RWPE2 (cell line): ENCODE measurements at regions not wholly inside any gene's neighbourhood (a gene's known extent, or its start where the extent isn't known, plus 50 kb on each side); places are given as distances from the start of the nearest gene placed in this dataset.
A peak's percentile ranks its signal among the peaks of the same experiment; 100 is the strongest.
"Not testable (repeated sequence)": the region's sequence is repeated elsewhere in the genome, so short reads cannot be mapped to it uniquely, and the experiment has no call there.

Experiments used
- ATAC-seq: fragments of 200-7000 bp; cut with Tn5 transposase; 3 replicates; pipeline ENCODE4 v1.9.1; 2021; ENCODE audit warnings: low read depth
- DNase-seq: peaks from one replicate; pipeline ENCODE4 v3.0.0-alpha.2; 2020; ENCODE audit warnings: low spot score
- H3K27ac ChIP-seq: fragments of 450-650 bp; 2 replicates; pipeline ENCODE4 v1.5.1; 2017; ENCODE audit warnings: mild to moderate bottlenecking; ENCODE audit not compliant: poor library complexity, severe bottlenecking
- H3K27me3 ChIP-seq: fragments of 250-450 bp; sonication (Bioruptor Pico); 2 replicates; pipeline ENCODE4 v1.5.1; 2021; ENCODE audit warnings: mild to moderate bottlenecking, moderate library complexity; ENCODE audit not compliant: insufficient read depth, poor library complexity, severe bottlenecking
- H3K36me3 ChIP-seq: fragments of 250-450 bp; sonication (Bioruptor Pico); 2 replicates; pipeline ENCODE4 v1.5.1; 2020; ENCODE audit warnings: low read depth, mild to moderate bottlenecking, moderate library complexity
- H3K4me1 ChIP-seq: fragments of 250-450 bp; sonication (Bioruptor Pico); 2 replicates; pipeline ENCODE4 v1.5.1; 2021; ENCODE audit warnings: mild to moderate bottlenecking, moderate library complexity; ENCODE audit not compliant: insufficient read depth, poor library complexity, severe bottlenecking
- H3K4me3 ChIP-seq: fragments of 250-450 bp; sonication (Bioruptor Pico); 2 replicates; pipeline ENCODE4 v1.5.1; 2021; ENCODE audit warnings: mild to moderate bottlenecking, moderate library complexity; ENCODE audit not compliant: severe bottlenecking
- H3K9me3 ChIP-seq: fragments of 250-450 bp; sonication (Bioruptor Pico); 2 replicates; pipeline ENCODE4 v1.5.1; 2021; ENCODE audit warnings: mild to moderate bottlenecking, moderate library complexity; ENCODE audit not compliant: severe bottlenecking
- TF ChIP-seq, protein P1 (sequence below): fragments of 450-650 bp; IDR thresholded peaks from one replicate; pipeline ENCODE4 v1.5.1; 2017; ENCODE audit warnings: mild to moderate bottlenecking, moderate library complexity; ENCODE audit not compliant: poor library complexity, severe bottlenecking

DNA sequence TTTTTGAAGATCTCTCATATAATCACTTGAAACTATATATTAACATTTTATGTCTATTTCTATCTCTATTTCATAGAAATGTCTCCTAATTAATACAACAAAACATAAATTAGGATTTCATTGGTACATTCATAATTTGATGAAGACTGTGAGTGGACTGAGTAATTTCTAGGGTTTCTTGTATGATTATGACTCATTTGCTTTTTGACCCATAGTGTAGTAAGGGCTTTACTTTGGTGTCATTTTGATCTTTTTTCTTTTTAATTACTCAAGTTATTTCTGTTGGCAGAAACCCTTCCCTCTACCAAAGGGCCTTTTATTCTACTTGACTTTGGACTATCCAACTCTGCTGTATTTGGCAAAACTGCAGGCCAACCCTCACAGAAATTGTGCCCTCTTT is 207.9 kb upstream of the MAGEB16 start:
- Histone ChIP-seq H3K36me3 (no peaks in the 10 kb centered on the region), H3K4me1 (no peaks in the 10 kb centered on the region), H3K4me3 (no peak overlapping the region), H3K27ac (no peak overlapping the region), H3K27me3 (no peaks in the 10 kb centered on the region), H3K9me3 (no peaks in the 10 kb centered on the region)
- no peak for ATAC-seq
- DNase-seq, result no peak
- TF ChIP-seq, protein P1, sequence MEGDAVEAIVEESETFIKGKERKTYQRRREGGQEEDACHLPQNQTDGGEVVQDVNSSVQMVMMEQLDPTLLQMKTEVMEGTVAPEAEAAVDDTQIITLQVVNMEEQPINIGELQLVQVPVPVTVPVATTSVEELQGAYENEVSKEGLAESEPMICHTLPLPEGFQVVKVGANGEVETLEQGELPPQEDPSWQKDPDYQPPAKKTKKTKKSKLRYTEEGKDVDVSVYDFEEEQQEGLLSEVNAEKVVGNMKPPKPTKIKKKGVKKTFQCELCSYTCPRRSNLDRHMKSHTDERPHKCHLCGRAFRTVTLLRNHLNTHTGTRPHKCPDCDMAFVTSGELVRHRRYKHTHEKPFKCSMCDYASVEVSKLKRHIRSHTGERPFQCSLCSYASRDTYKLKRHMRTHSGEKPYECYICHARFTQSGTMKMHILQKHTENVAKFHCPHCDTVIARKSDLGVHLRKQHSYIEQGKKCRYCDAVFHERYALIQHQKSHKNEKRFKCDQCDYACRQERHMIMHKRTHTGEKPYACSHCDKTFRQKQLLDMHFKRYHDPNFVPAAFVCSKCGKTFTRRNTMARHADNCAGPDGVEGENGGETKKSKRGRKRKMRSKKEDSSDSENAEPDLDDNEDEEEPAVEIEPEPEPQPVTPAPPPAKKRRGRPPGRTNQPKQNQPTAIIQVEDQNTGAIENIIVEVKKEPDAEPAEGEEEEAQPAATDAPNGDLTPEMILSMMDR, result no peak

DNA sequence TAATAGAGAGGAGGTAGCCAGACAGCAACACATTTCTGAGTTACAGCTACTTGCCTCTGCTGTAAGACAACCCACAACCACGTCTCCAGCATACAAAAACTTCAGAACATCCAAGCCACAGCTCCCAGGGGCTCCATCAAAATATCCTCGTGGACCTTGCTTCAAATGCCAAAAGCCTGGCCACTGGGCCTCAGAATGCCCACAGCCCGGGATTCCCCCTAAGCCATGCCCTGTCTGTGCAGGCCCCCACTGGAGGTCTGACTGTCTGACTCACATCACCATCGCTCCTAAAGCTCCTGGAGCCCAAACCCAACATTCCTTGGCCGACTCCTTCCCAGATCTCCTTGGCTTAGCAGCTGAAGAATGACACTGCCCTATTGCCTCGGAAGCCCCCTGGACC is 186.6 kb upstream of the MAGEB16 start:
- not testable (repeated sequence) for H3K36me3 ChIP-seq, H3K27me3 ChIP-seq, H3K9me3 ChIP-seq, ATAC-seq, H3K4me1 ChIP-seq, H3K27ac ChIP-seq, H3K4me3 ChIP-seq, DNase-seq

DNA sequence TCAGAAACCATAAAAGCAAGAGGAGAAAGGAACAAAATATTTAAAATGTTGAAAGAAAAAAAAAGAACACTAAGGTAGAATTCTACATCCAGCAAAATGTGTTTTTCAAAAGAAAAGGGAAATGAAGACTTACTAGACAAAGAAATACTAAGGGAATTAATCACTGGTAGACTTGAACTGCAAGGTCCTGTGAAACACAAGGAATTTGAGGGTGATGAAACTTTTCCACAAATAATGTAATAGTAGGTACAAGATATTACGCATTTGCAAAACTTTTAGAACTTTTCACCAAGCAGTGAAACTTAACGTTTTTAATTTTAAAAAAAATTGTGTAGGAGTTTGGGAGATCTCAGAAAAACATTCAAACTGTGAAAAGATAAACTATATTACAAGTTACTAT is 180.3 kb upstream of the MAGEB16 start:
- no peaks in the 10 kb centered on the region for H3K27me3 ChIP-seq
- TF ChIP-seq, protein P1, result no peak
- peak; percentile 57; the same call in 1 of the 3 replicates for ATAC-seq

DNA sequence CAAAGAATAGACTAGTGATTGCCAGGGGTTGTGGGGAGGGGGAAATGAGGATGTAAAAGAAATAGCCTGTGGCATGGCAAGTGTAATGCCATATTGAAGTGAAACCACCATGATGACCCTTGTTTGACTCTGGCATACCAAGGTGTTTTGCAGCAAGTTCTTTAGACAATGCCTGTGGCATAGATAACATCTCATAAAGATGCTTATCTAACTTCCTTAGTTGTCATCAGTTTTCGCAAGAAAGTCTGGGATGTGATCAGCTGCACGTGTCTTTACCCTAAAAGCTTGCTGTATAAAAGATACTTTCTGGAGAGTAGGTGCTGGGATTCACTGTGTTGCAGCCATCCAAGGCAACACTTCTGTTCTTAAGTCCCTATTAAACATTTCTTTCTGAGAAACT is 176.1 kb upstream of the MAGEB16 start:
- Histone ChIP-seq H3K4me1 (peaks cover 10% of the 10 kb centered on the region), H3K27me3 (no peaks in the 10 kb centered on the region), H3K9me3 (no peaks in the 10 kb centered on the region), H3K36me3 (no peaks in the 10 kb centered on the region), H3K4me3 (no peak overlapping the region), H3K27ac (no peak overlapping the region)
- no peak for DNase-seq
- TF ChIP-seq, protein P1, result no peak
- no peak for ATAC-seq

More for the DNA sequence above, 180.3 kb upstream of the MAGEB16 start:
- DNase-seq, result no peak
- H3K9me3 ChIP-seq, result no peaks in the 10 kb centered on the region
- H3K36me3 ChIP-seq, result no peaks in the 10 kb centered on the region
- H3K27ac ChIP-seq, result peak overlapping the region; percentile 41
- peaks cover 10% of the 10 kb centered on the region for H3K4me1 ChIP-seq
- H3K4me3 ChIP-seq, result peak overlapping the region; percentile 8

DNA sequence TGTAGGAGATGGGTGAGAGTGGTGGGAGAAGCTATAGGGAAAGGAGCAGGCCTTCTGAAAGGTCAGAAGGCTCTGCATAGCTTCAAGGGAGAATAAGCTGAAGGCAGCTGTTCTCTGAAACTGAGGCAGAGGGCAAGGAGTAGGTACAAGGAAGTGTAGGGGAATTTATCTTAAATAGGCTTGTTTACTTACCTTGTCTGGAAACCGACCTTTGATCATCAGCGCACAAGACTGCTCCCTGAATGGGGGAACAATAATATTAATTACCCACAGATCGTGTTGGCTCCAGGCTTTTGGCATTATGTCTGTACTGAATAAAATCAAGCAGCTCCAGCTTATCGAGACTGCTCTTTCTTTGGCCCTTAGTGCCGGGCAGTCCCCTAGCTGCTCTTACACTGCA is 175.5 kb upstream of the MAGEB16 start:
- Histone ChIP-seq H3K9me3 (no peaks in the 10 kb centered on the region), H3K4me3 (no peak overlapping the region), H3K36me3 (no peaks in the 10 kb centered on the region), H3K4me1 (peaks cover 6% of the 10 kb centered on the region), H3K27ac (no peak overlapping the region), H3K27me3 (no peaks in the 10 kb centered on the region)
- ATAC-seq (no peak), DNase-seq (no peak)
- TF ChIP-seq, protein P1, result no peak
